ENCODE measurements at regions not wholly inside any gene's neighbourhood (a gene's known extent, or its start where the extent isn't known, plus 50 kb on each side); places are given as distances from the start of the nearest gene placed in this dataset.

- DNase-seq: no peak
These were observed 136.5 kb upstream of the TMCC3 start for GRCh38 chr12:94786906-94787305.

- DNase-seq: no peak
These were observed 133.5 kb upstream of the TMCC3 start for GRCh38 chr12:94783862-94784261.

- DNase-seq: no peak
These were observed 133.0 kb upstream of the TMCC3 start for GRCh38 chr12:94783343-94783742.

GRCh38 chr12:94781835-94782234 is 131.5 kb upstream of the TMCC3 start:
- no peak for DNase-seq

- no peak for DNase-seq
These were observed 129.1 kb upstream of the TMCC3 start for GRCh38 chr12:94779485-94779884.

GRCh38 chr12:94777936-94778335 is 127.6 kb upstream of the TMCC3 start:
- DNase-seq: no peak

- DNase-seq: no peak
These were observed 125.4 kb upstream of the TMCC3 start for GRCh38 chr12:94775710-94776109.

- DNase-seq: no peak
These were observed 121.4 kb upstream of the TMCC3 start for GRCh38 chr12:94771741-94772140.

- no peak for DNase-seq
These were observed 120.8 kb upstream of the TMCC3 start for GRCh38 chr12:94771199-94771598.

- DNase-seq: peak in 2 of 58 donors; percentile 2 to 18
These were observed 120.4 kb upstream of the TMCC3 start for GRCh38 chr12:94770791-94771190.

- no peak for DNase-seq
These were observed 119.7 kb upstream of the TMCC3 start for GRCh38 chr12:94769776-94770759.

GRCh38 chr12:94769047-94769420 is 118.7 kb upstream of the TMCC3 start:
- no peak for DNase-seq

- peak in 1 of 58 donors; percentile 22 for DNase-seq
These were observed 118.2 kb upstream of the TMCC3 start for GRCh38 chr12:94768398-94769046.

GRCh38 chr12:94767956-94768355 is 117.6 kb upstream of the TMCC3 start:
- DNase-seq: no peak

GRCh38 chr12:94766397-94766796 is 116.0 kb upstream of the TMCC3 start:
- no peak for DNase-seq

GRCh38 chr12:94763462-94763861 is 113.1 kb upstream of the TMCC3 start:
- DNase-seq: no peak

- no peak for DNase-seq
These were observed 112.6 kb upstream of the TMCC3 start for GRCh38 chr12:94762943-94763342.

GRCh38 chr12:94762259-94762942 is 112.0 kb upstream of the TMCC3 start:
- DNase-seq: no peak

GRCh38 chr12:94761559-94761958 is 111.2 kb upstream of the TMCC3 start:
- DNase-seq: peak in 1 of 58 donors; percentile 1

- no peak for DNase-seq
These were observed 110.4 kb upstream of the TMCC3 start for GRCh38 chr12:94760786-94761185.

- no peak for DNase-seq
These were observed 106.4 kb upstream of the TMCC3 start for GRCh38 chr12:94756789-94757188.

GRCh38 chr12:94755598-94755997 is 105.2 kb upstream of the TMCC3 start:
- DNase-seq: no peak
